ENCODE measurements at regions not wholly inside any gene's neighbourhood (a gene's known extent, or its start where the extent isn't known, plus 50 kb on each side); places are given as distances from the start of the nearest gene placed in this dataset.

GRCh38 chr16:80344570-80344969, 196.2 kb upstream of the DYNLRB2 start:
- Histone ChIP-seq H2AFZ (ENCODE audit: low read length) (no peak overlapping the region), H3K4me2 (ENCODE audit: low read length) (no peak overlapping the region), H3K9ac (ENCODE audit: low read length) (no peak overlapping the region), H3F3A (ENCODE audit: low read length, unreplicated experiment) (no peaks in the 10 kb centered on the region), H3K27me3 (ENCODE audit: low read length) (no peaks in the 10 kb centered on the region), H3K36me3 (ENCODE audit: low read depth, low read length) (no peaks in the 10 kb centered on the region), H3K9me2 (replicated peaks; ENCODE audit: low read length) (no peaks in the 10 kb centered on the region), H3K27ac (ENCODE audit: low read length) (no peak overlapping the region), H4K20me1 (ENCODE audit: low read length) (no peaks in the 10 kb centered on the region), H3K4me1 (ENCODE audit: insufficient read depth, low read length) (no peaks in the 10 kb centered on the region), H3K4me3 (ENCODE audit: low read length) (no peak overlapping the region), H3K79me2 (ENCODE audit: low read length) (no peaks in the 10 kb centered on the region), H3K9me3 (ENCODE audit: low read length) (no peaks in the 10 kb centered on the region)
- TF ChIP-seq EZH2 (IDR thresholded peaks at IDR 0.05; ENCODE audit: low read length, unreplicated experiment) = no peak
- no peak for TF ChIP-seq CTCF (conservative IDR thresholded peaks at IDR 0.05; ENCODE audit: low read depth, low read length)
- no peak for TF ChIP-seq EZH2phosphoT487 (IDR thresholded peaks at IDR 0.05; ENCODE audit: borderline replicate concordance, low read length)
- ChIA-PET CTCF (no interaction called here), POLR2A (ENCODE audit: unreplicated experiment) (no interaction called here)
- BruUV-seq (replicated peaks) = no TSS peak
- no peak for ATAC-seq
- DNase-seq = no peak
- intact Hi-C loops (cut with micrococcal nuclease) = no loop called here

- POLR2A ChIA-PET (ENCODE audit: unreplicated experiment) = no interaction called here
- H3K4me3 ChIP-seq (ENCODE audit: low read length) = no peak overlapping the region
- CTCF ChIA-PET = no interaction called here
- no peaks in the 10 kb centered on the region for H3K4me1 ChIP-seq (ENCODE audit: insufficient read depth, low read length)
- no peak for TF ChIP-seq CTCF (conservative IDR thresholded peaks at IDR 0.05; ENCODE audit: low read depth, low read length)
- no peak for TF ChIP-seq EZH2 (IDR thresholded peaks at IDR 0.05; ENCODE audit: low read length, unreplicated experiment)
- no peak for TF ChIP-seq EZH2phosphoT487 (IDR thresholded peaks at IDR 0.05; ENCODE audit: borderline replicate concordance, low read length)
- no peaks in the 10 kb centered on the region for H4K20me1 ChIP-seq (ENCODE audit: low read length)
- H3K27me3 ChIP-seq (ENCODE audit: low read length) = no peaks in the 10 kb centered on the region
- no peak for DNase-seq
- ATAC-seq = no peak
- no peaks in the 10 kb centered on the region for H3F3A ChIP-seq (ENCODE audit: low read length, unreplicated experiment)
- no peak overlapping the region for H2AFZ ChIP-seq (ENCODE audit: low read length)
- no TSS peak for BruUV-seq (replicated peaks)
- H3K79me2 ChIP-seq (ENCODE audit: low read length) = no peaks in the 10 kb centered on the region
- H3K9ac ChIP-seq (ENCODE audit: low read length) = no peak overlapping the region
- no peak overlapping the region for H3K4me2 ChIP-seq (ENCODE audit: low read length)
- intact Hi-C loops (cut with micrococcal nuclease) = no loop called here
- no peaks in the 10 kb centered on the region for H3K36me3 ChIP-seq (ENCODE audit: low read depth, low read length)
- H3K27ac ChIP-seq (ENCODE audit: low read length) = no peak overlapping the region
- H3K9me2 ChIP-seq (replicated peaks; ENCODE audit: low read length) = no peaks in the 10 kb centered on the region
- H3K9me3 ChIP-seq (ENCODE audit: low read length) = no peaks in the 10 kb centered on the region
Measured at GRCh38 chr16:80341263-80341662, 199.5 kb upstream of the DYNLRB2 start.

- Histone ChIP-seq H3K27ac (ENCODE audit: low read length) (no peak overlapping the region), H3K4me3 (ENCODE audit: low read length) (no peak overlapping the region), H3K79me2 (ENCODE audit: low read length) (no peaks in the 10 kb centered on the region), H4K20me1 (ENCODE audit: low read length) (no peaks in the 10 kb centered on the region), H3K9me3 (ENCODE audit: low read length) (no peaks in the 10 kb centered on the region), H3K9ac (ENCODE audit: low read length) (no peak overlapping the region), H3F3A (ENCODE audit: low read length, unreplicated experiment) (no peaks in the 10 kb centered on the region), H2AFZ (ENCODE audit: low read length) (no peak overlapping the region), H3K36me3 (ENCODE audit: low read depth, low read length) (no peaks in the 10 kb centered on the region), H3K9me2 (replicated peaks; ENCODE audit: low read length) (no peaks in the 10 kb centered on the region), H3K27me3 (ENCODE audit: low read length) (no peaks in the 10 kb centered on the region), H3K4me2 (ENCODE audit: low read length) (no peak overlapping the region), H3K4me1 (ENCODE audit: insufficient read depth, low read length) (no peaks in the 10 kb centered on the region)
- ChIA-PET CTCF (no interaction called here), POLR2A (ENCODE audit: unreplicated experiment) (no interaction called here)
- no TSS peak for BruUV-seq (replicated peaks)
- TF ChIP-seq EZH2phosphoT487 (IDR thresholded peaks at IDR 0.05; ENCODE audit: borderline replicate concordance, low read length) (no peak), EZH2 (IDR thresholded peaks at IDR 0.05; ENCODE audit: low read length, unreplicated experiment) (no peak), CTCF (conservative IDR thresholded peaks at IDR 0.05; ENCODE audit: low read depth, low read length) (no peak)
- intact Hi-C loops (cut with micrococcal nuclease) = no loop called here
- ATAC-seq (no peak), DNase-seq (no peak)
Measured at GRCh38 chr16:80337786-80338185, 203.0 kb upstream of the DYNLRB2 start.

Data from PC-3 (cell line).